ENCODE measurements at regions not wholly inside any gene's neighbourhood (a gene's known extent, or its start where the extent isn't known, plus 50 kb on each side); places are given as distances from the start of the nearest gene placed in this dataset.

DNA sequence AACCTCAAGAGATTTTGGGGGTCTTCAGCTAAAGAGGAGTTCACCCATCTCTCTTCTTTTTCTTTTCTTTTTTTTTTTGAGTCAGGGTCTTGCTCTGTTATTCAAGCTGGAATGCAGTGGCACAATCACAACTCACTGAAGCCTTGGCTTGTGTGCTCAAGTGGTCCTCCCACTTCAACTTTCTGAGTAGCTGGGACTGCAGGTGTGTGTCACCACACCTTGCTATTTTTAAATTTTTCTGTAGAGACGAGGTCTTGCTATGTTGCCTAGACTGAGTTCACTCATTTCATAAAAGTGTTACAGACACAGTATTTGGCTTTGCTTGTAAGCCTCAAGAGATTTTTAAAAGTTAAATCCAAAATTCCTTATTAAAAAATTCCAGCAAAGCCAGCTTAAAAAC is 71.7 kb downstream of the OXSM start (continued):
- no peak for TF ChIP-seq FOSL1 (IDR thresholded peaks at IDR 0.05; ENCODE audit: insufficient read depth, low read depth, low read length)
- no peak for TF ChIP-seq NANOG (IDR thresholded peaks at IDR 0.05; ENCODE audit: insufficient read depth, low read depth, low read length, poor library complexity, severe bottlenecking)
- no peak for TF ChIP-seq TBP (IDR thresholded peaks at IDR 0.05; ENCODE audit: low read depth, low read length)
- TF ChIP-seq CBX8 (IDR thresholded peaks at IDR 0.05; ENCODE audit: borderline replicate concordance, low read depth, low read length): no peak
- TF ChIP-seq, protein P1, sequence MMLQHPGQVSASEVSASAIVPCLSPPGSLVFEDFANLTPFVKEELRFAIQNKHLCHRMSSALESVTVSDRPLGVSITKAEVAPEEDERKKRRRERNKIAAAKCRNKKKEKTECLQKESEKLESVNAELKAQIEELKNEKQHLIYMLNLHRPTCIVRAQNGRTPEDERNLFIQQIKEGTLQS (IDR thresholded peaks at IDR 0.05; ENCODE audit: insufficient read depth, low read depth, low read length): no peak
